SHP77 treated with DMSO at 0.1 percent for 48 hours (cell line): ENCODE measurements at regions not wholly inside any gene's neighbourhood (a gene's known extent, or its start where the extent isn't known, plus 50 kb on each side); places are given as distances from the start of the nearest gene placed in this dataset.

Source experiments
- DNase-seq: peaks from one replicate; lab custom pipeline; 2025; lab: John Stamatoyannopoulos, UW

GRCh38 chr2:129728035-129728972 lies 251.2 kb upstream of the RAB6C start:
- no peak for DNase-seq

- no peak for DNase-seq
Measured at GRCh38 chr2:129729011-129729410, 250.5 kb upstream of the RAB6C start.

GRCh38 chr2:129729646-129730045 lies 249.8 kb upstream of the RAB6C start:
- DNase-seq = no peak

- DNase-seq = no peak
Measured at GRCh38 chr2:129730979-129731378, 248.5 kb upstream of the RAB6C start.

GRCh38 chr2:129731907-129732629 lies 247.4 kb upstream of the RAB6C start:
- no peak for DNase-seq

- DNase-seq = no peak
Measured at GRCh38 chr2:129732630-129733026, 246.8 kb upstream of the RAB6C start.

- DNase-seq = no peak
Measured at GRCh38 chr2:129733041-129733440, 246.4 kb upstream of the RAB6C start.

- no peak for DNase-seq
Measured at GRCh38 chr2:129733579-129733978, 245.9 kb upstream of the RAB6C start.

GRCh38 chr2:129734343-129735034 lies 245.0 kb upstream of the RAB6C start:
- DNase-seq = no peak

- DNase-seq = no peak
Measured at GRCh38 chr2:129735576-129735975, 243.9 kb upstream of the RAB6C start.

GRCh38 chr2:129737660-129738527 lies 241.6 kb upstream of the RAB6C start:
- no peak for DNase-seq

- no peak for DNase-seq
Measured at GRCh38 chr2:129738799-129739198, 240.7 kb upstream of the RAB6C start.

GRCh38 chr2:129740504-129740903 lies 239.0 kb upstream of the RAB6C start:
- DNase-seq = no peak

GRCh38 chr2:129741165-129741564 lies 238.3 kb upstream of the RAB6C start:
- DNase-seq = no peak

GRCh38 chr2:129741623-129742022 lies 237.8 kb upstream of the RAB6C start:
- no peak for DNase-seq

- DNase-seq = no peak
Measured at GRCh38 chr2:129742415-129743180, 236.9 kb upstream of the RAB6C start.

- DNase-seq = no peak
Measured at GRCh38 chr2:129744141-129744540, 235.3 kb upstream of the RAB6C start.

GRCh38 chr2:129744649-129745048 lies 234.8 kb upstream of the RAB6C start:
- no peak for DNase-seq

GRCh38 chr2:129747500-129748125 lies 231.9 kb upstream of the RAB6C start:
- DNase-seq = no peak

- DNase-seq = no peak
Measured at GRCh38 chr2:129748250-129748649, 231.2 kb upstream of the RAB6C start.
